Type B pancreatic cell (in vitro differentiated cells): ENCODE measurements at regions not wholly inside any gene's neighbourhood (a gene's known extent, or its start where the extent isn't known, plus 50 kb on each side); places are given as distances from the start of the nearest gene placed in this dataset.

ENCODE experiments used
- DNase-seq: peaks from one replicate; pipeline ENCODE4 v3.0.0; 2021; ENCODE audit warnings: mixed read lengths; ENCODE audit not compliant: unreplicated experiment; ENCODE audit errors: extremely low spot score
- H3K27ac Mint-ChIP-seq: 2 replicates; pipeline ENCODE4 v1.8.0; 2021; ENCODE audit warnings: mild to moderate bottlenecking, mixed read lengths
- H3K27me3 Mint-ChIP-seq: 2 replicates; pipeline ENCODE4 v1.8.0; 2021; ENCODE audit warnings: mixed read lengths
- H3K36me3 Mint-ChIP-seq: 2 replicates; pipeline ENCODE4 v1.8.0; 2021; ENCODE audit warnings: mixed read lengths
- H3K4me1 Mint-ChIP-seq: one replicate; pipeline ENCODE4 v1.8.0; 2021; ENCODE audit warnings: mixed read lengths; ENCODE audit not compliant: unreplicated experiment
- H3K4me3 Mint-ChIP-seq: 2 replicates; pipeline ENCODE4 v1.8.0; 2021; ENCODE audit warnings: mild to moderate bottlenecking, mixed read lengths
- H3K9me3 Mint-ChIP-seq: 2 replicates; pipeline ENCODE4 v1.8.0; 2021; ENCODE audit warnings: mixed read lengths
- TF ChIP-seq, protein P1 (sequence below): fragments of 200-600 bp; sonication (generic); conservative IDR thresholded peaks from 2 replicates; pipeline ENCODE4 v1.5.0; 2021; ENCODE audit warnings: antibody characterized with exemption, mild to moderate bottlenecking

DNA sequence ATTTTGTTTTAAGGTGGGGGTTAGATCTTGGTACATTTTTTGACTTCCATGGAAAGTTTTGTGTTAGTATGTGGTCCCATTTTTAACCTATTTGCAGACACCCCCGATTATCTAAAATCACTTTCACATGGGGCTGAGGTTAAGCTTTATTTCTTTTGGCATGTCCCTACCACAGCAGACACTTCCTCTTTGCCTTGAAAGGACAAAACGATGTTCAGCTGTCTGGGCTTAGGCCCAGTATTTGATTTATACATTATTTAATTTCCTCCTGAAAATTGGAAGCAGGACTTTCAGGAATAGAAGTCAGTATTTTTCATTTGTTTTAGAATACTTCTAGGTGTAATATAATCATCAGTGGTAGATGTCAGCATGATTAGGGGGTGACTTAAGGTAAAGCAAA is 112.4 kb upstream of the SPRY1 start:
- Mint-ChIP-seq H3K4me1 (peaks cover 18% of the 10 kb centered on the region), H3K27me3 (no peaks in the 10 kb centered on the region), H3K4me3 (no peak overlapping the region), H3K27ac (no peak overlapping the region), H3K9me3 (peaks cover 7% of the 10 kb centered on the region), H3K36me3 (peaks cover 14% of the 10 kb centered on the region)
- DNase-seq, result no peak
- TF ChIP-seq, protein P1, sequence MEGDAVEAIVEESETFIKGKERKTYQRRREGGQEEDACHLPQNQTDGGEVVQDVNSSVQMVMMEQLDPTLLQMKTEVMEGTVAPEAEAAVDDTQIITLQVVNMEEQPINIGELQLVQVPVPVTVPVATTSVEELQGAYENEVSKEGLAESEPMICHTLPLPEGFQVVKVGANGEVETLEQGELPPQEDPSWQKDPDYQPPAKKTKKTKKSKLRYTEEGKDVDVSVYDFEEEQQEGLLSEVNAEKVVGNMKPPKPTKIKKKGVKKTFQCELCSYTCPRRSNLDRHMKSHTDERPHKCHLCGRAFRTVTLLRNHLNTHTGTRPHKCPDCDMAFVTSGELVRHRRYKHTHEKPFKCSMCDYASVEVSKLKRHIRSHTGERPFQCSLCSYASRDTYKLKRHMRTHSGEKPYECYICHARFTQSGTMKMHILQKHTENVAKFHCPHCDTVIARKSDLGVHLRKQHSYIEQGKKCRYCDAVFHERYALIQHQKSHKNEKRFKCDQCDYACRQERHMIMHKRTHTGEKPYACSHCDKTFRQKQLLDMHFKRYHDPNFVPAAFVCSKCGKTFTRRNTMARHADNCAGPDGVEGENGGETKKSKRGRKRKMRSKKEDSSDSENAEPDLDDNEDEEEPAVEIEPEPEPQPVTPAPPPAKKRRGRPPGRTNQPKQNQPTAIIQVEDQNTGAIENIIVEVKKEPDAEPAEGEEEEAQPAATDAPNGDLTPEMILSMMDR, result no peak

DNA sequence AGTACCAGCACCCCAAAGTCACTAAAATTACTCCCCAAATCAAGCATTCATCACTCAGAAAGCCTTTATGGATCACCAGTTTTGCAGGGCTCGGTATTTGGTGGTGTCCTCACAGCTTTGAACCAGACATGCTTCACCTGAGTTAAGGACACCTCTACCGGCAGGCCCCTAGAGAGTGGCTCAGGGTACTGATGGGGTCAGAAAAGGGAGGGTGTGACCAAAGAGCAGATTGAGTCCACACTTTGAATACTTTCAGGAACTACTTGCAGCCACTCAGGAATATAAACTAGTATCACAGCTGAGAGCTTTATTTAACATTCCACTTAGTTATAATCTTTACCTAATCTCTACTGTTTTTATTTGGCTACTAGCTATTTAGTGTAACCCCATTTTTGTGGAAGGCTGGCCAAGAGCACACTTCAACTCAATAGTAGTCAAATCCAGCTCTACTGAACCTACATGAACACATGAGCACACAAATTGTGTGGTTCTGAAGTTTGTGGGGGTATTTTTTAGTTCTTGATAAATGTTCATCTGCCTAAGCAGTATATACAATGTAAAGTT is 109.6 kb upstream of the SPRY1 start:
- H3K4me1 Mint-ChIP-seq, result peaks cover 18% of the 10 kb centered on the region
- H3K27me3 Mint-ChIP-seq, result no peaks in the 10 kb centered on the region
- H3K4me3 Mint-ChIP-seq, result no peak overlapping the region
- no peak for DNase-seq
- TF ChIP-seq, protein P1, result no peak
- H3K9me3 Mint-ChIP-seq, result peaks cover 17% of the 10 kb centered on the region
- peaks cover 40% of the 10 kb centered on the region for H3K36me3 Mint-ChIP-seq
- H3K27ac Mint-ChIP-seq, result no peak overlapping the region

DNA sequence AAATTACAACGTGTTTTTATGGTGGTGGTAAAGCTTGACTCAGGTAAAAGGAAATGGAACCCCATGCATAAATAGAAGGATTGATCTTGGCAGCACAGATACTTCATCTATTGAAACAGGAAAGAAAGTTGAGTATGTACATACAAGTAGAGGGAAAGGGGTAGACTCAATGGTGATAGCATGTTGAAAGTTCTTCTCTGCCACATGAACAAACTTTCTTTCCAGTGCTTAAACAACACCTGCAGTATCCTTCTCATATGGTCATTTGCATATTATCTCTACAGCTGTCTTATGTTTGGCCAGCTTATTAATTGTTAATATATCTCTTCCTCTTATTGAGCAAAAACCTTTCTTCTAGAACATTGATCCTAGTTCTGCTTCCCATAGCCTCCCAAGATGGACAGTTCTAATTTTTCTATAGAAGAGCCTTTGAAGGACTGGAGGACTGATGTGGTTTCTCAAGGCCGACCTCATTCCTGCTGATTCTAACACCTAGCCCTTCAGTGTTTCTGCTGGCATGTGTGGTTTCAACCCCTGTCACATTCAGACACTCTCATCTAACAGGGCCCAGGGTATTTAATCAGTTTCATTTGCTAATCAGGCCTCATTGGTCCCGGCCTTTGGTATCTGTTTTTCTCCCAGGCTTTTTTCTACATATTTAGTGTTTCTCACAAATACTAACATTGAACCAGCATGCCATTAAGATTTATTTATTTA is 108.1 kb upstream of the SPRY1 start:
- peaks cover 43% of the 10 kb centered on the region for H3K36me3 Mint-ChIP-seq
- H3K27me3 Mint-ChIP-seq, result no peaks in the 10 kb centered on the region
- DNase-seq, result no peak
- peaks cover 19% of the 10 kb centered on the region for H3K9me3 Mint-ChIP-seq
- H3K4me1 Mint-ChIP-seq, result peaks cover 18% of the 10 kb centered on the region
- H3K27ac Mint-ChIP-seq, result no peak overlapping the region
- no peak overlapping the region for H3K4me3 Mint-ChIP-seq
- TF ChIP-seq, protein P1, result no peak

DNA sequence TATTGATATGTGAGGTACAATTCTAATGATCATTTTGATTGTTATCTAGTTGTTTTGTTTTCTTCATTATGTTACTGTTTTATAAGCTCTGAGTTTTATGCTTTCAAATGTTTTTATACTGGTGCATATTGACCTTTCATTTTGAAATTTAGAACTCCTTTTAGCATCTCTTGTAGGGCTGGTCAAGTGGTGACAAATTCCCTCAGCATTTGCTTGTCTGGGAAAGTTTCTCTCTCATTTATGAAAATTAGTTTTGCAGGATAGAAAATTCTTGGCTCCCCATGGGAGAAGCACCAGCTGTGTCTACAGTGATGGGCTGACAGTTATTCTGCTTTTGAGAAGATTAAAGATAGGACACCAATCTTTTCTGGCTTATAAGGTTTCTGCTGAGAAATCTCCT is 105.3 kb upstream of the SPRY1 start:
- H3K27ac Mint-ChIP-seq, result no peak overlapping the region
- H3K4me1 Mint-ChIP-seq, result no peaks in the 10 kb centered on the region
- no peak for DNase-seq
- no peaks in the 10 kb centered on the region for H3K27me3 Mint-ChIP-seq
- H3K9me3 Mint-ChIP-seq, result peaks cover 19% of the 10 kb centered on the region
- TF ChIP-seq, protein P1, result no peak
- no peak overlapping the region for H3K4me3 Mint-ChIP-seq
- peaks cover 43% of the 10 kb centered on the region for H3K36me3 Mint-ChIP-seq

DNA sequence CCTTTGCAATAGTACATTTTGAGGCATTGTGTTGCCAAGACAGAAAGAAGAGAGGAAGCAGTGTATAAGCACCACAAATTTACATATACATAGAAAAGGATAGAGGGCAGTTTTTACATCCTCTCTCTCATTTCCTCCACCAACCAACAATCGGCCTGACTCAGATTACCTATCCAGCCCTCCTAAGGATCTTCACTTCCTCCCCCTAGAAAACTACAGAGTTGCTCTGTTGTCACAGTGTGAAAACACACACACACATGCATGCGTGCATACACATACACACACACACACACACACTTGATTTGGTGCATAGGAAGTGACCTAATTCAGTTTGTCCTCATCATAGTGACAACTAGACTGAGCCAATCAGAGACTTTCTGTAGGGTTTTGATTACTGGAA is 98.8 kb upstream of the SPRY1 start:
- no peaks in the 10 kb centered on the region for H3K27me3 Mint-ChIP-seq
- H3K4me1 Mint-ChIP-seq, result peaks cover 11% of the 10 kb centered on the region

More for the DNA sequence above, 98.8 kb upstream of the SPRY1 start:
- TF ChIP-seq, protein P1, result no peak
- Mint-ChIP-seq H3K36me3 (no peaks in the 10 kb centered on the region), H3K27ac (no peak overlapping the region), H3K4me3 (no peak overlapping the region), H3K9me3 (no peaks in the 10 kb centered on the region)
- DNase-seq, result no peak
